DND-41 (cell line): ENCODE measurements at regions not wholly inside any gene's neighbourhood (a gene's known extent, or its start where the extent isn't known, plus 50 kb on each side); places are given as distances from the start of the nearest gene placed in this dataset.

Experiments
- ATAC-seq: fragments of 200-7000 bp; cut with Tn5 transposase; 3 replicates; pipeline ENCODE4 v1.9.1; 2021; ENCODE audit warnings: low read depth; ENCODE audit not compliant: insufficient read depth
- DNase-seq: peaks from one replicate; pipeline ENCODE4 v3.0.0-alpha.2; 2020
- H2AFZ ChIP-seq: 2 replicates; pipeline ENCODE4 v1.6.0; 2012; ENCODE audit warnings: low read depth, low read length
- H3K27ac ChIP-seq: 2 replicates; pipeline ENCODE4 v1.5.1; 2012; ENCODE audit warnings: low read length, inconsistent platforms
- H3K27me3 ChIP-seq: fragments of 200-600 bp; sonication (generic); 2 replicates; pipeline ENCODE4 v1.6.0; 2012; ENCODE audit warnings: low read length, mild to moderate bottlenecking, inconsistent platforms; ENCODE audit not compliant: insufficient read depth, poor library complexity
- H3K36me3 ChIP-seq: 2 replicates; pipeline ENCODE4 v1.5.1; 2012; ENCODE audit warnings: low read length, inconsistent platforms; ENCODE audit not compliant: insufficient read depth
- H3K4me1 ChIP-seq: 2 replicates; pipeline ENCODE4 v1.5.1; 2012; ENCODE audit warnings: mild to moderate bottlenecking, low read length; ENCODE audit not compliant: insufficient read depth
- H3K4me2 ChIP-seq: 2 replicates; pipeline ENCODE4 v1.6.0; 2012; ENCODE audit warnings: mild to moderate bottlenecking, moderate library complexity, low read length, inconsistent platforms; ENCODE audit not compliant: insufficient read depth
- H3K4me3 ChIP-seq, 2 experiments: fragments of 200-600 bp in 1 of 2; shearing (Covaris generic) in 1 of 2; 2 replicates each; pipeline ENCODE4 v1.5.1; 2012 to 2016; ENCODE audit warnings: inconsistent platforms in 2 of 2, low read length in 2 of 2, mild to moderate bottlenecking in 2 of 2, low read depth in 1 of 2, moderate library complexity in 1 of 2
- H3K79me2 ChIP-seq: 2 replicates; pipeline ENCODE4 v1.6.0; 2012; ENCODE audit warnings: low read length, inconsistent platforms; ENCODE audit not compliant: insufficient read depth
- H3K9ac ChIP-seq: 2 replicates; pipeline ENCODE4 v1.6.0; 2012; ENCODE audit warnings: low read depth, mild to moderate bottlenecking, inconsistent platforms, low read length, moderate library complexity
- H3K9me3 ChIP-seq: 2 replicates; pipeline ENCODE4 v1.5.1; 2012; ENCODE audit warnings: low read length, moderate library complexity, mild to moderate bottlenecking, inconsistent platforms; ENCODE audit not compliant: insufficient read depth, severe bottlenecking
- H4K20me1 ChIP-seq: 2 replicates; pipeline ENCODE4 v1.6.0; 2012; ENCODE audit warnings: low read length; ENCODE audit not compliant: insufficient read depth
- CTCF ChIP-seq: IDR thresholded peaks from 2 replicates; pipeline ENCODE4 v1.5.1; 2012; ENCODE audit warnings: borderline replicate concordance, low read length, moderate library complexity, mild to moderate bottlenecking; ENCODE audit not compliant: poor library complexity, severe bottlenecking; ENCODE audit errors: extremely low read depth
- EZH2 ChIP-seq: IDR thresholded peaks from 3 replicates; pipeline ENCODE4 v1.6.1; 2012; ENCODE audit warnings: borderline replicate concordance, low read depth, mild to moderate bottlenecking, moderate library complexity, low read length, inconsistent platforms; ENCODE audit not compliant: severe bottlenecking

- Histone ChIP-seq H3K4me2 (no peak overlapping the region), H3K27me3 (no peaks in the 10 kb centered on the region), H3K36me3 (no peaks in the 10 kb centered on the region), H3K9ac (no peak overlapping the region), H3K9me3 (no peaks in the 10 kb centered on the region), H4K20me1 (no peaks in the 10 kb centered on the region), H3K27ac (no peak overlapping the region), H2AFZ (no peak overlapping the region), H3K4me3 (no peak overlapping the region), H3K4me1 (no peaks in the 10 kb centered on the region), H3K79me2 (no peaks in the 10 kb centered on the region)
- no peak for TF ChIP-seq CTCF
- no peak for TF ChIP-seq EZH2
- no peak for ATAC-seq
- no peak for DNase-seq
Observed at GRCh38 chr1:242800521-242800920, 276.0 kb upstream of the PLD5 start.

- no peaks in the 10 kb centered on the region for H3K79me2 ChIP-seq
- TF ChIP-seq CTCF (no peak), EZH2 (no peak)
Observed at GRCh38 chr1:242797856-242798255, 273.4 kb upstream of the PLD5 start.

GRCh38 chr1:242788771-242789170, 264.3 kb upstream of the PLD5 start:
- DNase-seq (no peak), ATAC-seq (no peak)
- Histone ChIP-seq H3K4me2 (no peak overlapping the region), H3K4me3 (no peak overlapping the region), H3K27me3 (no peaks in the 10 kb centered on the region), H3K27ac (no peak overlapping the region), H2AFZ (no peak overlapping the region), H3K9ac (no peak overlapping the region), H3K79me2 (no peaks in the 10 kb centered on the region), H3K4me1 (no peaks in the 10 kb centered on the region), H3K9me3 (no peaks in the 10 kb centered on the region), H4K20me1 (no peaks in the 10 kb centered on the region), H3K36me3 (no peaks in the 10 kb centered on the region)
- TF ChIP-seq EZH2 (no peak), CTCF (no peak)

More at GRCh38 chr1:242797856-242798255, 273.4 kb upstream of the PLD5 start:
- H4K20me1 ChIP-seq = no peaks in the 10 kb centered on the region
- H3K27me3 ChIP-seq = no peaks in the 10 kb centered on the region
- no peaks in the 10 kb centered on the region for H3K36me3 ChIP-seq
- ATAC-seq (no peak), DNase-seq (no peak)
- no peaks in the 10 kb centered on the region for H3K4me1 ChIP-seq
- no peak overlapping the region for H2AFZ ChIP-seq
- no peak overlapping the region for H3K27ac ChIP-seq
- no peak overlapping the region for H3K4me2 ChIP-seq
- H3K9me3 ChIP-seq = no peaks in the 10 kb centered on the region
- no peak overlapping the region for H3K4me3 ChIP-seq
- no peak overlapping the region for H3K9ac ChIP-seq

GRCh38 chr1:242787968-242788367, 263.5 kb upstream of the PLD5 start:
- H3K4me2 ChIP-seq = no peak overlapping the region
- H3K27me3 ChIP-seq = no peaks in the 10 kb centered on the region
- ATAC-seq = no peak
- H3K27ac ChIP-seq = no peak overlapping the region
- no peaks in the 10 kb centered on the region for H3K36me3 ChIP-seq
- no peak overlapping the region for H3K9ac ChIP-seq
- no peaks in the 10 kb centered on the region for H3K79me2 ChIP-seq
- no peak overlapping the region for H3K4me3 ChIP-seq
- TF ChIP-seq CTCF (no peak), EZH2 (no peak)
- no peak overlapping the region for H2AFZ ChIP-seq
- no peak for DNase-seq
- no peaks in the 10 kb centered on the region for H3K4me1 ChIP-seq
- no peaks in the 10 kb centered on the region for H4K20me1 ChIP-seq
- H3K9me3 ChIP-seq = no peaks in the 10 kb centered on the region
